ENCODE measurements at regions not wholly inside any gene's neighbourhood (a gene's known extent, or its start where the extent isn't known, plus 50 kb on each side); places are given as distances from the start of the nearest gene placed in this dataset.
A peak's percentile ranks its signal among the peaks of the same experiment; 100 is the strongest.
"Not testable (repeated sequence)": the region's sequence is repeated elsewhere in the genome, so short reads cannot be mapped to it uniquely, and the experiment has no call there.

DNA sequence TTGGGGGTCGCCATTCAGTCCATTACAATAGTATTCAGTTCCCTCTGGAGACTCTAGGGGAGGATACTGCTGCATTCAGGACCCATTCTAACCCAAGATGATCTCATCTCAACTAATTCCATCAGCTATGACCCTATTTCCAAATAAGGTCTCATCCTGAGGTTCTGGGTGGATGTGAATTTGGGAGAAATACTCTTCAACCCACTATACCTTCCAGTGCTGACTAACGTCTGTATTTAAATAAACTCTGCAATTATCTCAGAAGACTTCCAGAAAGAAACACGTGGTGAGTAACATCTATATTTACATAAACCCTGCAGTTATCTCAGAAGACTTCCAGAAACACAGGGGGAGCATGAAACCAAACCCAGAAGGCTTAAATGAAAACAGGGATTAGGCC lies 1300.7 kb downstream of the PCDH9 start:
- no peaks in the 10 kb centered on the region for H3K27me3 ChIP-seq
- no peak overlapping the region for H3K4me3 ChIP-seq
- DNase-seq (ENCODE audit: low read depth in 1 of 2, low spot score in 1 of 2), result no peak
- H3K36me3 ChIP-seq, result no peaks in the 10 kb centered on the region
- no peaks in the 10 kb centered on the region for H3K4me1 ChIP-seq (ENCODE audit: low read depth)
- H3K27ac ChIP-seq, result no peak overlapping the region
- TF ChIP-seq, protein P1, sequence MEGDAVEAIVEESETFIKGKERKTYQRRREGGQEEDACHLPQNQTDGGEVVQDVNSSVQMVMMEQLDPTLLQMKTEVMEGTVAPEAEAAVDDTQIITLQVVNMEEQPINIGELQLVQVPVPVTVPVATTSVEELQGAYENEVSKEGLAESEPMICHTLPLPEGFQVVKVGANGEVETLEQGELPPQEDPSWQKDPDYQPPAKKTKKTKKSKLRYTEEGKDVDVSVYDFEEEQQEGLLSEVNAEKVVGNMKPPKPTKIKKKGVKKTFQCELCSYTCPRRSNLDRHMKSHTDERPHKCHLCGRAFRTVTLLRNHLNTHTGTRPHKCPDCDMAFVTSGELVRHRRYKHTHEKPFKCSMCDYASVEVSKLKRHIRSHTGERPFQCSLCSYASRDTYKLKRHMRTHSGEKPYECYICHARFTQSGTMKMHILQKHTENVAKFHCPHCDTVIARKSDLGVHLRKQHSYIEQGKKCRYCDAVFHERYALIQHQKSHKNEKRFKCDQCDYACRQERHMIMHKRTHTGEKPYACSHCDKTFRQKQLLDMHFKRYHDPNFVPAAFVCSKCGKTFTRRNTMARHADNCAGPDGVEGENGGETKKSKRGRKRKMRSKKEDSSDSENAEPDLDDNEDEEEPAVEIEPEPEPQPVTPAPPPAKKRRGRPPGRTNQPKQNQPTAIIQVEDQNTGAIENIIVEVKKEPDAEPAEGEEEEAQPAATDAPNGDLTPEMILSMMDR (IDR thresholded peaks at IDR 0.05; ENCODE audit: low read depth, low read length), result no peak
- no peaks in the 10 kb centered on the region for H3K9me3 ChIP-seq (ENCODE audit: low read depth)

DNA sequence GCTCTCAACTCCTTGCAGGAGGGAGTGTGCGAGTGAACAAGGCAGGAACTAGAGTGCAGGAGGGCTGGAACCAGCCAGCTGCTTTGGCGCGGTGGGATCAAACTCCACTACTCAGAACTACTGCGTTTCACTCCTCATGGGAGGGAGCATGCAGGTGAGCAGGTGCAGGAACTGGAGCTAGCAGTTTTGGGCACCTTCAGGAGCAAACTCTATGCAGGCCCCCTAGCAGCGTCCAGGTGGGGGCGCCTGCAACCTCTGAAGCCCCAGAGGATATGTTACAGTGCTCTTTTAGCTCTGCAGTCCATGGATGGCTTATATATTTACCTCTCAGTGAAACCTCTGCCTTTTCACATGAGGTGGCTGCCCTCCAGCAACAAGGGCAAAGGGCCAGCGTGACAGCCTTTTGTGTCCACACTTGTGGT lies 1303.4 kb downstream of the PCDH9 start:
- DNase-seq (ENCODE audit: low read depth in 1 of 2, low spot score in 1 of 2), result peak; percentile 37 to 54
- H3K27me3 ChIP-seq, result no peaks in the 10 kb centered on the region
- no peaks in the 10 kb centered on the region for H3K36me3 ChIP-seq
- H3K4me3 ChIP-seq, result no peak overlapping the region
- H3K27ac ChIP-seq, result no peak overlapping the region
- TF ChIP-seq, protein P1 (IDR thresholded peaks at IDR 0.05; ENCODE audit: low read depth, low read length), result peak; percentile 61
- no peaks in the 10 kb centered on the region for H3K9me3 ChIP-seq (ENCODE audit: low read depth)
- H3K4me1 ChIP-seq (ENCODE audit: low read depth), result no peaks in the 10 kb centered on the region

DNA sequence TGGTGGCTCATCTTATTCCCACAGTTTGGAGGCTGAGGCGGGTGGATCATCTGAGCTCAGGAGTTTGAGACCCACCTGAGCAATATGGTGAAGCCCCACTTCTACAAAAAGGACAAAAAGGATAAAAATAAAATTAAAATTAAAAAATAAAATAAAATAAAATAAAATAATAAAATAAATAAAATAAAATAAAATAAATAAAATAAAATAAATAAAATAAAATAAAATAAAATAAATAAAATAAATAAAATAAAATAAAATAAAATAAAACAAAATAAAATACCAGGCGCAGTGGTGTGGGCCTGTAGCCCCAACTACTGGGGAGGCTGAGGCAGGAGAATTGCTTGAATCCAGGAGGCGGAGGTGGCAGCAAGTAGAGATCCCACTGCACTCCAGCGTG lies 1307.3 kb downstream of the PCDH9 start:
- H3K27me3 ChIP-seq; H3K9me3 ChIP-seq (ENCODE audit: low read depth); H3K4me3 ChIP-seq; DNase-seq (ENCODE audit: low read depth in 1 of 2, low spot score in 1 of 2); H3K27ac ChIP-seq; H3K36me3 ChIP-seq; H3K4me1 ChIP-seq (ENCODE audit: low read depth): not testable (repeated sequence)

DNA sequence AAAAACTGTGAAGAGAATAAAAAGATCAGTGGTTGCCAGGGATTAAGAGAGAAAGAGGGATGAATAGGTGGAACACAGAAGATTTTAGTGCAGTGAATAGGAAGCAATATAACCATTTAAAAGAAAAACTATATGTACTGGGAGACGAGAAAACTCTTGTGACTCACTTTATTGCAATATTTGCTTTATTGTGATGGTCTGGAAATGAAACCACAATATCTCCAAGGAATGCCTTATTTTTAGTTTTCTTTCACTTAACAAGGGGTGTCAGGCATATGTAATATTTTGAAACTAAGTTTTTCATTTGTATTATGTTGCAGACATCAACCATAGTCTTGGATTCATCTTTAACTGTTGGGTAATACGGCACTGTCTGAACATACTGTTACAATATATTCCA lies 1308.2 kb downstream of the PCDH9 start:
- H3K4me3 ChIP-seq, result no peak overlapping the region
- no peaks in the 10 kb centered on the region for H3K4me1 ChIP-seq (ENCODE audit: low read depth)
- no peak overlapping the region for H3K27ac ChIP-seq
- peak in 1 of 2 donors; percentile 22 for DNase-seq (ENCODE audit: low read depth in 1 of 2, low spot score in 1 of 2)
- TF ChIP-seq, protein P1 (IDR thresholded peaks at IDR 0.05; ENCODE audit: low read depth, low read length), result no peak
- H3K9me3 ChIP-seq (ENCODE audit: low read depth), result no peaks in the 10 kb centered on the region
- no peaks in the 10 kb centered on the region for H3K27me3 ChIP-seq
- no peaks in the 10 kb centered on the region for H3K36me3 ChIP-seq

DNA sequence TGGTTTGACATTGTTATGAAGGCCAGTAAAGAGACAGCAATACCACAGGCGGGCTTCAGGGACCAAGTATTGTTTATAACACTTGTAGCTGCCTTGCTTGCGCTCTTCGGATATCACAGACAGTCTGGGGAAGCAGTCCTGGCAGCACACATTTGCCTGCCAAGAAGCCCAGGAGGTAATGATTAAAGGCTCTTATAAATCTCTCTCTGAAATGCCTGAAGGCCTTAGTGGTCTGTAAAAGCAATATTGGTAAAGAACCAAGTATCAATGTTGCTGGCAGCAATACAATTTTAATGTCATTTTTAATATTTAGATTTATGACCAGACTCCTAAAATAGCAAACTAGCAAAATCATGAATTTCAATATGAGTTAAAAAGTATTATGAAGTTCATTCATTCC lies 1312.4 kb downstream of the PCDH9 start:
- no peaks in the 10 kb centered on the region for H3K9me3 ChIP-seq (ENCODE audit: low read depth)
- TF ChIP-seq, protein P1 (IDR thresholded peaks at IDR 0.05; ENCODE audit: low read depth, low read length), result no peak
- no peak overlapping the region for H3K27ac ChIP-seq
- no peak for DNase-seq (ENCODE audit: low read depth in 1 of 2, low spot score in 1 of 2)
- no peak overlapping the region for H3K4me3 ChIP-seq
- H3K4me1 ChIP-seq (ENCODE audit: low read depth), result no peaks in the 10 kb centered on the region
- H3K27me3 ChIP-seq, result no peaks in the 10 kb centered on the region
- no peaks in the 10 kb centered on the region for H3K36me3 ChIP-seq

DNA sequence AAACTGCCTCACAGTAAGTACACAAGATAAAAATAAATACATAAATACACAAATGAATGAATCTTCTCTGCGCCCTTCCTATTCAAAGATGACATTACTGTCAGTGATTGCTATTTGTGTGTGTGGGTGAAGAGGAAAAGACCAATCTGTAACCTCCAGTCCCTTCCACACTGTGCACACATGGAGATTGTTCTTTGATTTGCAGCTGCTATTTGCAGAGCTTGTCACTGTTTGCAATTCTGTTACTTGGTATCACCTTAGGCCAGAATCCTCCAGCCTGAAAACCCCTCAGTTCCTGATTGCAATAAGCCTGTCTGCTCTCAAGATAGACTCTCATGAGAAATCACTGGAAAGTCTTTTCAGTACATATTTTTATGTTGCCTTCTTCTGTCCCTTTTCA lies 1314.9 kb downstream of the PCDH9 start:
- Histone ChIP-seq H3K4me1 (ENCODE audit: low read depth) (no peaks in the 10 kb centered on the region), H3K27ac (no peak overlapping the region), H3K9me3 (ENCODE audit: low read depth) (no peaks in the 10 kb centered on the region), H3K4me3 (no peak overlapping the region), H3K36me3 (no peaks in the 10 kb centered on the region), H3K27me3 (no peaks in the 10 kb centered on the region)
- TF ChIP-seq, protein P1 (IDR thresholded peaks at IDR 0.05; ENCODE audit: low read depth, low read length), result no peak
- no peak for DNase-seq (ENCODE audit: low read depth in 1 of 2, low spot score in 1 of 2)
